ENCODE measurements at regions not wholly inside any gene's neighbourhood (a gene's known extent, or its start where the extent isn't known, plus 50 kb on each side); places are given as distances from the start of the nearest gene placed in this dataset.

GRCh38 chr13:28603043-28603664, 55.8 kb upstream of the POMP start:
- TF ChIP-seq CTCF (IDR thresholded peaks at IDR 0.05; ENCODE audit: control extremely low read depth in 1 of 3, insufficient read depth in 1 of 3, low read depth in 1 of 3, low read length in 3 of 3): no peak
- no peak for TF ChIP-seq CREB1 (IDR thresholded peaks at IDR 0.05)
- TF ChIP-seq CHD7 (IDR thresholded peaks at IDR 0.05; ENCODE audit: insufficient replicate concordance, low read length): no peak
- TF ChIP-seq POLR2A (IDR thresholded peaks at IDR 0.05; ENCODE audit: control extremely low read depth in 1 of 2, low read depth in 2 of 2, low read length in 2 of 2): no peak
- TF ChIP-seq CEBPB (IDR thresholded peaks at IDR 0.05; ENCODE audit: low read depth, low read length): no peak
- TF ChIP-seq TAF1 (IDR thresholded peaks at IDR 0.05; ENCODE audit: low read depth, low read length): no peak
- no peak for TF ChIP-seq GABPA (IDR thresholded peaks at IDR 0.05; ENCODE audit: borderline replicate concordance, insufficient read depth, low read length)
- TF ChIP-seq SP2 (IDR thresholded peaks at IDR 0.05; ENCODE audit: low read length): no peak
- no peak for TF ChIP-seq MAX (IDR thresholded peaks at IDR 0.05)
- TF ChIP-seq EZH2 (IDR thresholded peaks at IDR 0.05; ENCODE audit: low read depth, low read length, severe bottlenecking): no peak
- TF ChIP-seq POLR2AphosphoS5 (IDR thresholded peaks at IDR 0.05; ENCODE audit: low read depth, low read length): no peak
- no peak for TF ChIP-seq RFX5 (IDR thresholded peaks at IDR 0.05; ENCODE audit: borderline replicate concordance, low read depth, low read length)
- no peak for TF ChIP-seq ASH2L (IDR thresholded peaks at IDR 0.05; ENCODE audit: low read length)
- no peak for TF ChIP-seq EP300 (IDR thresholded peaks at IDR 0.05; ENCODE audit: borderline replicate concordance in 1 of 2, low read depth in 2 of 2, low read length in 2 of 2)
